ENCODE measurements at regions not wholly inside any gene's neighbourhood (a gene's known extent, or its start where the extent isn't known, plus 50 kb on each side); places are given as distances from the start of the nearest gene placed in this dataset.
"Not testable (repeated sequence)": the region's sequence is repeated elsewhere in the genome, so short reads cannot be mapped to it uniquely, and the experiment has no call there.

DNA sequence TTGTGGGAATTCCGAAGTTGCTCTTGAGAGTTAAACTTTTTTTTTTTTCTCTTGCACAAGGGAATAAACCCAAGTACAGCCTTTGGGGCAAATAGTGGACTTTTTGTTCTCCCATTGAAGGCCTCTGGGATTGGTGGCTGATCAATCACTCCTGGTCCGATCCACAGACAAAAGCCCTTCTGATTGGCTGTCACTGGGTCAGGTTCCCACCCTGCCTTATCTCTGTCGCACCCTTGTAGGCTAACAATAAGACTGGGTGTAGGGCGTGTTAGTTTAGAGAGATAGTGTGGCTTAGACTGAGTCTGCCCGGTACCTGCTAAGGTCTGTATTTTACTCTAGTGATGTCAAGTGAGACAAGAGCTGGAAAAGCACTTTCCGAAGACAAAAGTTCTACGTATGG, 380.8 kb downstream of the NDFIP2 start:
- no peak for DNase-seq

DNA sequence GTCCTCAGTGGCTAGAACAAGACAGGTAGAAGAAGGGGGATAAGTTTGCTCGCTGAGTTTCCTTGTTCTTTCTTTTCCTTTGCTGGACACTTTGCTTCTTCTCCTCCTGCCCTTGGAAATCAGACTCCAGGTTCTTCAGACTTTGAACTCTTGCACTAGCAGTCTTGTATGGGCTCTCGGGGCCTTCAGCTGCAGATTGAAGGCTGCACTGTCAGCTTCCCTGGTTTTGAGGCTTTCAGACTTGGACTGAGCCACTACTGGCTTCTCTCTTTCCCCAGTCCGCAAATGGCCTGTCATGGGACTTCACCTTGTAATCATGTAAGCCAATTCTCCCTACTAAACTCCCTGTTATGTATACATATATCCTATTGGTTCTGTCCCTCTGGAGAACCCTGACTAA, 379.8 kb downstream of the NDFIP2 start:
- no peak for DNase-seq

GRCh38 chr13:79859756-79860155, 378.8 kb downstream of the NDFIP2 start:
- DNase-seq = no peak

- DNase-seq = no peak
These were observed 372.3 kb downstream of the NDFIP2 start for GRCh38 chr13:79853251-79853650.

- no peak for DNase-seq
These were observed 370.4 kb downstream of the NDFIP2 start for GRCh38 chr13:79851318-79851717.

DNA sequence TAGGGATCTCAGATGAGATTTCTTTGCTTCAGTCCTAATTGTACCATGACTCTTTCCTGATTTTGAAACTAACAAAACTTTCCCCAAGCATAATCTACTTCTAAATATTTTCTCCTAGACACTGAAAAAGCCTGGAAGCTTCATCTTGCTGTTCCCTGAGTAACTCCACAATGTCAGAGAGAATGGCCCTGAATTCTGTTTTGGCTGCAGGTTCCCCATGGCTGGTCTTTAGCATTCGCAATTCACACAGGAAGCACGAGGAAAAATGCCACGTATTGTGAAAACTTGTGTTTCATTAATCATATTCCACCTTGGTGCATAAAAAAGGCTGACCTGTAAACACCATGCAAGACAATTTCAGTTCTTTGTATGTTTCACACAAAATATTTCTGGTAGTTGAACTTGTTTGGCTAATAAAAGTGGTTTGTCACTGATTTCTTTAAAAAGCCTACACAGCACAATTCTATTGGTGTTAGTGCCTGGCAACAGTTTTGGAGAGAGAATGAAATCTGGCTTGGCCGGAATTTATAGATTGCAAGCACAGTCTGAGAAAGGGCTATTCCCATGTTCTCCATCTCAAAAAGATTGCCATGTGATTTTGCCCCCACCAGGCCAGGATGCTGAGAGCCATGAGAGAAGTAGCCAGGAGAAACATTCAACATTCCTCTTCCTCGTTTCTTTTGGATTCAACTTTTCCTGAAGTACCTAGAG, 367.1 kb downstream of the NDFIP2 start:
- no peak for DNase-seq

DNA sequence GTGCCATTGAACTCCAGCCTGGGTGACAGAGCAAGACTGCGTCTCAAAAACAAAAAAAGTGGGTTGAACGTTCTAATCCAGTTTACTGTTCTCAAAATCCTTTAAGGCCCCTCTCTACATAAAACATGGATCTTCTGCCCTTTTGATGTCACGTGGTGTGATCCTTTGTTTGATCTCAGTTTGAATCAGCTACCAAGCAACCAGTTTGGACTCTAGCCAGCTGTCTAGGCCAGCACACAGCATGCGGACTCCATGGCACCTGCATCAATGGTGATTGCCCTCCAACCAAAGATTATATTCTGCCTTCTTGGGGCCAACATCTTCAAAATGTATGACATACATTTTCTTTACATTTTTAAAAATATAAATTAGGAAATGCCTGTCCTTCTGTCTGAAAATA, 365.4 kb downstream of the NDFIP2 start:
- DNase-seq = no peak

DNA sequence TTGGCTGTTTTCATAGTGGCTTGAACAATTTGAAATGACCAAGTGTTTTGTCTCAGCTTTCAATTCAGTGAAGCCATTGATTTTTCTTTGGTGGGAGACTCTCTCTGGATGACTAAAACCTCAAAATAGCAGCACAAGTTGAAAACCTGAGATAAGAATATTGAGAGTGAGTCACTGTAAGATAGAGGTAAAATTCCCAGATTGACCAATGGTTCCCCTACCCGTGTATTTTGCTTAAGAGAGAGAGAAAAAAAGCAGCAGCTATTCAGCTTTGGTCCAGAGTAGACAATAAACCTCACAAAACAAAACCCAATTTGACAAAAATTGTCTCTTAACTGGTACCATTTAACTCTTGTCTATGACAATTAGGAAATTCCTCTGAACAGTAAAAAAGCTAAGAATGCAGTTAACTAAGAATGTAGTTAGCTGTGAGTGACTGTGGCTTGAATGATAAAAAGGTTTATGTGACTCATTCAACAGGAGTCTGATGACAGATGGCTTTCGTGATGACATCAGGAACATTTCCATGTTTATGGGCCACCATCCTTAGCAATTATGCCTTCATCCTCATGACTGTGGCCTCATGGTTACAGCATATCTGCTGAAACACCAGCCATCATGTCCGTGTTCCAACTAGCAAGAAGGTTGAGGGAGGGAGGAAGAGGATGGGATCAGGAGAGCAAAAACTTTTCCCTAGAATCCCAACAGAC, 356.9 kb downstream of the NDFIP2 start:
- no peak for DNase-seq

GRCh38 chr13:79836121-79836520, 355.2 kb downstream of the NDFIP2 start:
- DNase-seq = not testable (repeated sequence)

DNA sequence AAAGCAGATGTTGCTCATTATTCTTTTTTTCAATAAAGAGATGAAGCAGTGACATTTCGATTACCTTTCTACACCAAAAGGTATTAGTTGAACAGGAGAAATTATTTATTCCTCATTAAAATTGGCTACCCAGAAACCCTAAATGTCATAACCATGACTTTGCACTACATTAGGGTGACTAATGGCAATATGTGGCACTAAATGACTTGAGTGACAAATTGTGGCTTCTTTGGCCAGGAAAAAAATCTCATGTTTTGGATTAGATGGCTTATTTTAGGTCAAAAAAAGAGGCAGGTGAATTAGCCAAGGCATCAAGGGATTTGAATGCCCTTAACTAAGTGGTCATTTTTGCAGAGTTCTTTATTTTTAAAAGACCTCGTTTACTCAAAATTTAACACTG, 353.9 kb downstream of the NDFIP2 start:
- DNase-seq = no peak

DNA sequence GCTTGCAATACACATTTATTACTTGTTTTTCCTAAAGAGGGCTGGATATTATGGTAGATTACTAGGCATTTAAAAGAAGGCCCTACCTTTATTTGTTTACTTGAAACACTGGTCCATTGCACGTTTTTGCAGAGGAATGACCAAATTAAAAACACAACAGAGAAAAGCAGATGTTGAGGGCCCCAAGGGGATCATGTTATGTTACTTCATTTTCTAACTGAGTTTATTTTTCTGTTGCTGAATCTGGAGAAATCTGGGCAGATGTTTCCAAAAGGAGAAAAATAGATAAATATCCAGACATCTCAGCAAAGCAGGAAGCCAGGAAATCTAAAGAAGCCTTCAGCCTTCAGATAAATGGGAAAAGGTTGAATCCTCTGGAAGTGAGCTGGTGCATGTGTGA, 353.0 kb downstream of the NDFIP2 start:
- DNase-seq = no peak

GRCh38 chr13:79831556-79831955, 350.6 kb downstream of the NDFIP2 start:
- no peak for DNase-seq

DNA sequence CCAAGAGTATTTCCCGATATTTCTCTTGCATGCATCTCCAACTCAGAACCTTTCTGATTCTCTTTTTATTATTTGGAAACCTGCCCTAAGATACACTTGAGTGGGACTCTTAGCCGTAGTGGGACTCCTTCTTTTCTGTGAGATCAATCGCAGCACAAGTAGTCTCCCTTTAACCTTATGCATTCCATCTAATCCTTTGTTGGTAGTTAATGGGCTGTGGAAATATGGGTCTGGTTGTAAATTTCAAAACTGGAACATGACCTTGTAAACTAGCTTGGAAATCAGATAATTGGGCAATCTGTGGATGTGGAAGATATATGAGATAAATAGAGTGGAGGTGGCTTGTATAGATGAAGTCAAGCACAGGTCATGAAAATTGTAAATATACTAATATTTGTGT, 350.0 kb downstream of the NDFIP2 start:
- DNase-seq = no peak

- no peak for DNase-seq
These were observed 349.5 kb downstream of the NDFIP2 start for GRCh38 chr13:79830426-79830825.

- no peak for DNase-seq
These were observed 348.9 kb downstream of the NDFIP2 start for GRCh38 chr13:79829880-79830279.

DNA sequence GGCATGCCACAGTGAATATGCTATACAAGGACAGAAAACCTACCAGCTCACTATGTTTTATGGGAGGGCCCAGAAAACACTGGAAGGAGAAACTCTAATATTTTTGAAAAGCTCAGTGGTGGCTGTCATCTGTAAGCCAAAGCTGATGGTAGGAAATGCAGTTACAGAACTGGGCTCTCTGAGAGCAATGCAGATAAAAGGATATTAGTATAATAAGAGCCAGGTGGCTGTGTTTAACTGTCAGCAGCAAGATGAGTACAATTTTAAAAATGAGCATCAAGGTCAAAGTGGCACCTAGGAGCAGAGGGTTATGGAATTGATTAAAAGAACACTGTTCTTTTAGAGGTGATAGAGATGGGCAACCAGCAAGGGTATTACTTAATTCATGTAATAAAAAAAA, 345.0 kb downstream of the NDFIP2 start:
- DNase-seq = no peak

DNA sequence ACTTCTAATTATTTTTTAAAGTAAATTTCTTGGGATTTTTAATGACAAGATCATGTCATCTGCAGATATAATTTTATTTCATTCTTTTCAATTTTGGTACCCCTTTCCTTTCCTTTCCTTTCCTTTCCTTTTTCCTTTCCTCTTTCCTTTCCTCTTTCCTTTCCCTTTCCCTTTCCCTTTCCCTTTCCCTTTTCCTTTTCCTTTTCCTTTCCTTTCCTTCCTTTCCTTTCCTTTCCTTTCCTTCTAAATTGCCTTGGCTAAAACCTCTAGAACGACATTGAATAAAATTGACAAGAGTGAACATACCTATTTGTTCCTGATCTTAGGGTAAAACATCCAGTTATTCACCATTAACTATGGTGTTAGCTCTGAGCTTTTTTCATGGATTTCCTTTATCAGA, 334.1 kb downstream of the NDFIP2 start:
- DNase-seq = no peak

GRCh38 chr13:79812070-79812850, 331.3 kb downstream of the NDFIP2 start:
- peak; percentile 13 to 46 for DNase-seq

- no peak for DNase-seq
These were observed 330.2 kb downstream of the NDFIP2 start for GRCh38 chr13:79811170-79811569.

- DNase-seq = no peak
These were observed 329.7 kb downstream of the NDFIP2 start for GRCh38 chr13:79810669-79811068.

GRCh38 chr13:79810018-79810417, 329.1 kb downstream of the NDFIP2 start:
- DNase-seq = no peak

GRCh38 chr13:79808475-79808874, 327.5 kb downstream of the NDFIP2 start:
- DNase-seq = no peak

GRCh38 chr13:79807554-79807953, 326.6 kb downstream of the NDFIP2 start:
- no peak for DNase-seq

- no peak for DNase-seq
These were observed 325.9 kb downstream of the NDFIP2 start for GRCh38 chr13:79806821-79807220.
